RPMI7951 (cell line): ENCODE measurements at regions not wholly inside any gene's neighbourhood (a gene's known extent, or its start where the extent isn't known, plus 50 kb on each side); places are given as distances from the start of the nearest gene placed in this dataset.

Source experiments
- DNase-seq: peaks from one replicate; pipeline ENCODE4 v3.0.0-alpha.2; 2012; ENCODE audit warnings: low read depth

DNA sequence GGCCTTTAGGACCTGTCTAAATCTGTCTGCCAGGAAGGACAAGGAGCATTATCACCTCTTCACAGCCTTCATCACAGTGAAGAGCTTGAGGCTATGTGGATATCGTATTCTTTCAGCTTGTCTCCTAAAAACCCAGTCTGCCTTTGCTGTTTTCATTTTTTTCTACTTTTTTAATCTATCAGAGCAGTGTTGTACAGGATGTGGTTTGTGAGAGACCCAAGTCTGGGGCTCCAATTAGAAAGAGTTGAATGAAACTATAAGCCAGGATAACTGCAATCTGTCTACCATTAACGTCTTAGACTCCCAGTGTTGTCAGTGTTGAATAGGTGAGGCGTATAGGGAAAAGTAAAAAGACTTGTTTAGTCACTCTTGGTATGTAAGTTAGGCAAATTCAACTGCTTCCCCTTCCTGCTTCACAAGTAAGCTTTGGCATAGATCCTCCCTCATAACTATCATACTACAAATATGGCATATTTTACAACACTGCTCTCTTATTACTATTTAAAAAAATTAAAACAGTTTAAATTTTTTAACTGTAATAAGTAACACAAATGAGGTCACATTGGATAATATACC lies 1225.8 kb upstream of the PRMT6 start:
- no peak for DNase-seq

- no peak for DNase-seq
Measured at GRCh38 chr1:105838071-105838470, 1218.4 kb upstream of the PRMT6 start.

DNA sequence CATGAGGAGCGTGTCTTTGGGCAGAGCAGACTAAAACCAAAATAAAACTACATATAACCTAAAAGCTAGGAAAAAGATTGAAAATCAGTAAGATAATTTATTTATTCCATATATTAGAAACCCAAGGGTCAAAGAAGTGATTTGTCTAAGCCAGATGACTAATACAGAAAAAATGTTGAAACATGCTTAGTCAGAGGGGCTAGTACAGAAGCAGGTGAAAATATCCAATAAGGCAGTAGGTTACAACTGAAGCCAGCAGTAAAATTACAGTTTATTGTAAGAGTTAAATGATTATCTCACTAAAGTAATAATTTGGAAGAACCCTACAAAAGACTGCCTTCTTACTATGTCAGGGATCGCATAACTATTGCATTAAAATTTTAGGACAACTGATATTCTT lies 1190.9 kb upstream of the PRMT6 start:
- DNase-seq, result no peak

- no peak for DNase-seq
Measured at GRCh38 chr1:105872817-105873216, 1183.7 kb upstream of the PRMT6 start.

- DNase-seq, result no peak
Measured at GRCh38 chr1:105874621-105875020, 1181.9 kb upstream of the PRMT6 start.

- no peak for DNase-seq
Measured at GRCh38 chr1:105886309-105886708, 1170.2 kb upstream of the PRMT6 start.

GRCh38 chr1:105891308-105891707 lies 1165.2 kb upstream of the PRMT6 start:
- no peak for DNase-seq

GRCh38 chr1:105894006-105894405 lies 1162.5 kb upstream of the PRMT6 start:
- DNase-seq, result no peak

DNA sequence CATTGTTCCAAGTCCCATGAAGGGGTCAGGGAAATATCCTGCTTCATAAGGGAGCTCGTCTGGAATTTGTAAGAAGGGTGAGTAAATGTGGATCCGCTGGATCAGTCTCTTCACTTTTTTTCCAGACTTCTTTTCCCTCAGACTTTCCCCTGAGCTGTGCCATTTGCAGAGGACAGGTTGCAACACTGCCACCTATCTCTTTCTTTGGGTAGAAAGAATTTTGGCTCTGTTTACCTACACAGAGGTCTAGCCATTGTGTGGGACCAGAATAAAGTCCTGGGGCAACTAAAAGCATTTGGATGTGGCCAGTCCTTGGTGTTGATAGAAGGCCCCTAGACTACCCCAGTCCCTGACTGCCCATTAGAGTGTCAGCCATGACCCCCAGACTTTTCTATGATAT lies 1146.7 kb upstream of the PRMT6 start:
- no peak for DNase-seq

DNA sequence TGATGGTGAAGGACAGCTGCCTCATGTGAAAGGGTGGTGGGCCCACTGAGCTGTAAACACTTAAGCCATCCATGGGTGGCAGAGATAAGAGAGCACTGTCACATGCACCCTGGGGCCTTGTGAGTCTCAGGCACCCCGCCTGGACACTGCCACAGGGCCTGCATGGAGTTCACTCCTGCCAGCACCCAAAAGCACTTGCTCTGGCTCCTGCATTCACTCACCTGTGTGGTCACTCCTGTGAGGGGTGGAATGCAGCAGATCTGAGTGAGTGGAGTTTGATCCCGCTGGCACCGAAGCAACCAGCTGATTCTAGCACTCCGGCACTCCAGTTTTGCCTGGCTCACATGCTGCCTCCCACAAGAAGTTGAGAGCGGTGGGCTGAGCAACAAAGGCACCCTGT lies 1142.1 kb upstream of the PRMT6 start:
- no peak for DNase-seq

- no peak for DNase-seq
Measured at GRCh38 chr1:105934806-105935205, 1121.7 kb upstream of the PRMT6 start.

DNA sequence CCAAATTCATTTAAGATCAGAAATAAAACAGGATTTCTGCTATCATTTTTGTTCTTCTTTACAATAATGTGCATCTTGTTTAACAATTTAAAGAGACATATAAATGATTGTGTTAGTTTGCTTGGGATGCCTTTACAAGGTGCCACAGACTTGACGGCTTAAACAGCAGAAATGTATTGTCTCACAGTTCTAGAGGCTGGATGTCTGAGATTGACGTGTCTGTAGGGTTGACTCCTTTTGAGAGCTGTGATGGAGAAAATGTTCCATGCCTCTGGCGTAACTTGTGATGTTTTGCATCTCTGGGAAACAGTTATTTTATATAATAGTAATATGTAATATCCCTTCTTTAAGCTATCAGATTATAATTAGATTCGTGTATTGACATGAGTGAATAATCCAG lies 1091.6 kb upstream of the PRMT6 start:
- no peak for DNase-seq

DNA sequence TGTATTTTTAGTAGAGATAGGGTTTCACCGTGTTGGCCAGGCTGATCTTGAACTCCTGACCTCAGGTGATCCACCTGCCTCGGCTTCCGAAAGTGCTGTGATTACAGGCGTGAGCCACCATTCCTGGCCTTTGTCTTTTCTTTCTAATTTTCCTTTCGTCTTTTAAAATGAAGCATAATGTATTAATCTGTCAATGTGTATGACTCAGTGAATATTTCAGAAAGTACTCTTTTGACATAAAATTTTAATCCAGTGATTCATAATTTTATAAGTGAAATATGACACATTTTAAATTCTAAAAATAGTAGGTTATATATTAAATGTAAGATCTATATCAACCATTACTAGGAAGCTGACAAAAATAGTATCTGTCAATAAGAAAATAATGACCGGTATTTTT lies 1059.0 kb upstream of the PRMT6 start:
- DNase-seq, result no peak

DNA sequence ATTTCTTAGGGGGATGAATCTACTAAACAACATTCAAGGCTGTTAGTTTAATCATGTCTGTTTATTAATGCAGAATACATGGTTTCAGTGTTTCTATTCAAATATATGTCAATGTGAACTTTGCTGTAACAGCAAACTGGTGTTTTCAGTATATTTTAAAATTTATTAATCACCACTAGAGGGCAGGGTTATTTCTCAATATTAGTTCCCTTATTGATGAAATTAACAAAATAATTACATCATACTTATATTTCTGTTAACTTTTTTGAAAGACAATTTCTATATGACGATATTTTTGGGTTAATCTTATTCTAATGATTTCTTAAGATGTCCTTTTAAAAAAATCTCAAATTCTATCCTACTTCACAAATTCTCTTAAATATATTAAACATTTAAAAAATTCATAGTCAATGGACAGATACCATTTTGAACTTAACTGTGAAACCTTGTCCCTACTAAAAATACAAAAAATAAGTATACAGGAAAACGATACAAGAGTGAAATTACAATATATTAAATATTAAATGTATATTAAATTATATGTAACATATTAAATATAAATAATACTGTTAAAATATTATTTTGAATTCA lies 1034.1 kb upstream of the PRMT6 start:
- DNase-seq, result no peak

DNA sequence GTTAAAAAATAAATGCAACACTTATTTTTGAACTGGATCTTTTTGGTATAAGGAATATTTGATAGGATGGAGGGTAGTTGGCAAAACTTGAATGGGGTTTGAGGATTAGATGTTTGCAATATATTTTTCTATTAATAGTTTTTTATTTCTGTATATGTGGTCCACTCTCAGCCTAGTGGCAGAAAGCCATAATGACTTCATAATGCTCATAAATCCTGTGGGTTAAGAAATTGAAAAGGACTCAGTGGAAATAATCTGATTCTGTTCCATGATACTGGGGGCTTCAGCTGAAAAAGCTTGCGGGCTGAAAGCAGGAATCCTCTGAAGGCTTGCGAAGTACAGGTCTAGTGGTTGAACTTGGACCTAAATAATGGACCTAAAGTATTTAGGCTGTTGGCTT lies 1028.6 kb upstream of the PRMT6 start:
- DNase-seq, result no peak

DNA sequence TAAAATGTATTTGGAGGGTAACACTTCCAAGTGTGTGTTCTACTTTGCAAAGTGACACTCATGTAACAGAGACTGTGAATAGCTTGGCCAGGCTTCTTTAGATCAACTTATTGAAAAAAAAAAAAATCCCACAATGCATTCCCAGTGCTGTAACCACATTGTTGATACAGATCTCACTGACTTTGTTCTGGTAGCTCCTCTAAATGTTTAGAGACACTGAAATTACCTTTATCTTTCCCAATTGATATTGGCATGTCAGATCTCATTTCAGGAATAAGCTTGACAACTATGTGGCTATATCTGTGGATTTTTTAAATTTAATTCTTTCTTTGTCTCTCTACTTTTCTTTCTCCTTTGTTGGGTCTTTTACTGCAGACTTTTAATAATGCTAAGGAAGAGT lies 1018.9 kb upstream of the PRMT6 start:
- DNase-seq, result no peak

DNA sequence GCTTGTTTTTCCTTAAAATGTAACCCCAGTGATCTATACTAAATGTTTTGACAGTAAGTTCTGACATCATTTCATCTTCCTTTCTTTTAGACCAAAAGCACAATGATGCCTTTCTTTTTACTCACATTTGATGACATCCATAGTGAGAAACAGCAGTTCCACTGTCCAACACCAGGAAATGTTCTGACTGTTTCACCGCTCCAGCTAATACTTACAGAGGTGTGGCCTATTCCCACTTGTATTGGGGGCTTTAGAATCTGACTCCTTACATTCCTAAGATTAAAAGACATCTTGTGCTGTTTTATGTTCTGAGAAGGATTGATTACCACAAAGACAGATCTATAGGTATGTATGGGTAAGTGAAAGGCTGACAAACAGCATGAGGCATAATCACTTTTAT lies 1018.2 kb upstream of the PRMT6 start:
- no peak for DNase-seq

- no peak for DNase-seq
Measured at GRCh38 chr1:106043971-106044370, 1012.5 kb upstream of the PRMT6 start.

DNA sequence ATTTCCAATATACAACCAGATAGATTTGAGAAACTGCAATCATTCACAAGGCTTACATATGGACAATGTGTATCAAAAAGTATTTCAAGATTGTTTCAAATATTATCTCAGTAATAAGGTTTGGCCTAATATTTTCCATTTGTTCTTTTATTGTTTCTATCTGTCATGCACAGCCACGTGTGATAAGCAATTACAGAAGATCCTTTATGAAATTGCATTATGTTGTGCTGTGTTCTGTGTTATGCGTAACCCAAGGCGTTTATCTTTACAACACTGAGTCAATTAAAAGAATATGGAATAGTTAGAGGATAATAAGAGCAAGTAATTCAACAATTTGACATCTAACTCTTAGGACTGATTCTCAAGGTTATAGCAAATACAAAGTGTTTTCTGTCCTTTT lies 1009.3 kb upstream of the PRMT6 start:
- DNase-seq, result no peak

DNA sequence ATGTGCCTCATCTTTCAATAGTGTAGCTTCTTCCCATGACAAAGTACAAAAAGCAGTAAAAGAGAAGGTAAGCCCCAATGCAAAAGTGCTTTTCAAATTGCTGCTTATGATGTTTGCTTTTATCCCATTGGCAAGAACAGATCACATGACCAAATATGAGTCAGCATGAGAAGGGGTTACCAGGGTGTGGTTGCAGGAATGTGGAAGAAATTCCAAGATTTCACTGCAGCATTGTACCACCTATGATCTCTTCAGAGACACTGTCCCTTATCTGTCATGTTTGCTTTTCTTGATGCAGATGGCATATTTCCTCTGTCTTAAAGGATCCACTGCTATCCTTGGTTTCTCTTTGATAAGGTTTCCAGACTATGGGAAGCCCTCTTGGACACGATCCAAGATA lies 1006.9 kb upstream of the PRMT6 start:
- no peak for DNase-seq

DNA sequence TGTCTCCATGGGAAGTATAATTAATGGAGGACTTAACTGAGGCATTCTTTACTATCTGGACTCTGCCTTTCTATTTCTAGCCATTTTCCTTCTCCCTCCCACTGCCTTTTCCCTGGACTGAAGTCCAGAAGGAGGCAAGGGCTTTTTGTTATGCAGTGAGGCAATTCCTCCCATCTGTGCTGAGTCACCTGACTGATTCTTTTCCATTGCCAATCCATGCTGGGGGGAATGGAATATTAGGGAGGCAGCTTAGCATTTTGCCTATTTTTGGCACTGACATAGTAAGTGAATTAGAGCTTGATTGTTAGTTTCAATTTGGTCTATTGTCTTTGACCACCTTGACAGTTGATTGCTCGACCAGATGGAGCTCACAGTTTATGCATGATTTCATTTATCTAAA lies 1000.6 kb upstream of the PRMT6 start:
- no peak for DNase-seq

DNA sequence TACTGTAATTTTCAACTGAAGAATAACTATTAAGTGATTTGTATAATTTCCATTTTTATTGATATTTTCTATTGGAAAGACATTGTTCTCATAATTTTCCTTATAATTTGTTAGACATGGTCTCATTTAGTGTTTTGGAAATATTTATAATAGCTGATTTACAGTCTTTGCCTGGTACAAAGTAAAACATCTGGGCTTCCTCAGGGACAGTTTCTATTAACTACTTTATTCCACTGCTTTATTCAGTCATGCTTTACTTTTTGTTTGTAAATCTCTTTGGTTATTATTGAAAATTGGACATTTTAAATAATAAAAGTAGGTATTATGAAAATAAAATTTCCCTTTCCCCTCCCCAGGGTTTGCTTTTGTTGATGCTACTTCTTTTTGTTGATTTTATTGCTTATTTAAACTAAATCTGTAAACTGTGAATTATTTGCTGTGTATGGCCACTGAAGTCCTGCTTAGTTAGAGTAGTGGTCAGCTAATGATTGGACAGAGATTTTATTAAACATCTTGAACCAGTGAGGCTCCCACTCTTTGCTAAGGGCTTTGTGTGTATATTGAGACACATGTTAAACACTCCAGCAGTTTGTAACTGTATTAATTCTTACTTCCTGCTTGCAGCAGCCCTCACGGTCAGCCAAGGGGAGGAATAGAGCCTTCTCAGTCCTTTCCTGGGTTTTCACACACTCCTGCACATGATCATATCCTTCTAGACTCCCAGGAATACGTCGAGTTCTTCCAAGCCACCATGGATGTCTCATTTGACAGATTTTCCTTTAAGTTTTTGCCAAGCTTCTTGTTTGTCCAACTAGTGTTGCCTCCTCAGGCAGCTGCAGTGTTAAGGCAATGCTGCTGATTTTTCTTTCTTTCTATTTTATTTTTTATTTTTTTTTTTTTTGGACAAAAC lies 994.6 kb upstream of the PRMT6 start:
- DNase-seq, result no peak

DNA sequence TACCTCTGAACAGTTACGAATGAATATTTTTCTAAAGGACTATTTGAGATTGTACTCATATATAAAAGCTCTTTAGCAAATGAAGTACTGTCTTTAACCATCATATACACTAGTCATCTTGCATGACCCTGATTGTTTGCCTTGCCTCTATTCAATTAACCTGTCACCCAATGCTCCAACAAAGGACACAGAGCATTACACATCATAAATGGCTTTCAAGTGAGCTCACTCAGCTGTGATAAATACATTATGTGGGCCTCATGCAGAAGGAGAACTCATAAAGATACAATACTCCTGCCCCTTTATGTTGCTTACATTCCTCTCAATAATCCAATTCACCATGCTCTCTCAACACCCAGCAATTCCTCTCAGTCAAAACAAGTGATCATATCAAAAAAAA lies 993.0 kb upstream of the PRMT6 start:
- DNase-seq, result no peak
